GM18861 (cell line): ENCODE measurements at regions not wholly inside any gene's neighbourhood (a gene's known extent, or its start where the extent isn't known, plus 50 kb on each side); places are given as distances from the start of the nearest gene placed in this dataset.

Experiments used
- ATAC-seq: cut with Tn5 transposase; IDR thresholded peaks from one replicate; pipeline ENCODE4 v1.9.1; 2021; ENCODE audit not compliant: unreplicated experiment

GRCh38 chr4:176898791-176899190 lies 106.1 kb upstream of the VEGFC start:
- no peak for ATAC-seq

GRCh38 chr4:176902710-176903323 lies 110.1 kb upstream of the VEGFC start:
- ATAC-seq: peak; percentile 98

GRCh38 chr4:176906709-176907108 lies 114.0 kb upstream of the VEGFC start:
- ATAC-seq: no peak

GRCh38 chr4:176910646-176911045 lies 117.9 kb upstream of the VEGFC start:
- no peak for ATAC-seq

- no peak for ATAC-seq
These were observed 126.9 kb upstream of the VEGFC start for GRCh38 chr4:176919631-176920030.

GRCh38 chr4:176920694-176921093 lies 128.0 kb upstream of the VEGFC start:
- no peak for ATAC-seq

GRCh38 chr4:176921256-176921655 lies 128.5 kb upstream of the VEGFC start:
- no peak for ATAC-seq

GRCh38 chr4:176924238-176924637 lies 131.5 kb upstream of the VEGFC start:
- ATAC-seq: no peak

GRCh38 chr4:176925962-176926361 lies 133.2 kb upstream of the VEGFC start:
- no peak for ATAC-seq

- ATAC-seq: no peak
These were observed 134.4 kb upstream of the VEGFC start for GRCh38 chr4:176927117-176927516.

- ATAC-seq: no peak
These were observed 134.9 kb upstream of the VEGFC start for GRCh38 chr4:176927664-176928063.

- ATAC-seq: no peak
These were observed 146.7 kb upstream of the VEGFC start for GRCh38 chr4:176939445-176939844.

- ATAC-seq: no peak
These were observed 152.6 kb upstream of the VEGFC start for GRCh38 chr4:176945334-176945733.

- no peak for ATAC-seq
These were observed 156.3 kb upstream of the VEGFC start for GRCh38 chr4:176949029-176949428.

GRCh38 chr4:176953021-176953420 lies 160.3 kb upstream of the VEGFC start:
- ATAC-seq: no peak

GRCh38 chr4:176957353-176958118 lies 164.8 kb upstream of the VEGFC start:
- no peak for ATAC-seq

- ATAC-seq: no peak
These were observed 167.3 kb upstream of the VEGFC start for GRCh38 chr4:176959980-176960379.

GRCh38 chr4:176963121-176963520 lies 170.4 kb upstream of the VEGFC start:
- no peak for ATAC-seq

GRCh38 chr4:176964116-176964691 lies 171.5 kb upstream of the VEGFC start:
- no peak for ATAC-seq

GRCh38 chr4:176967586-176967985 lies 174.9 kb upstream of the VEGFC start:
- no peak for ATAC-seq

- no peak for ATAC-seq
These were observed 175.4 kb upstream of the VEGFC start for GRCh38 chr4:176968094-176968493.

GRCh38 chr4:176969011-176969410 lies 176.3 kb upstream of the VEGFC start:
- no peak for ATAC-seq
